PC-9 (cell line): ENCODE measurements at regions not wholly inside any gene's neighbourhood (a gene's known extent, or its start where the extent isn't known, plus 50 kb on each side); places are given as distances from the start of the nearest gene placed in this dataset.

Source experiments
- EZH2 ChIP-seq: fragments of 200-600 bp; sonication (generic); IDR thresholded peaks from 2 replicates; pipeline ENCODE4 v1.8.0; 2017; ENCODE audit warnings: antibody characterized with exemption, low read depth
- TF ChIP-seq, protein P1 (sequence below): fragments of 200-600 bp; sonication (generic); conservative IDR thresholded peaks from 2 replicates; pipeline ENCODE4 v1.6.1; 2017; ENCODE audit warnings: mixed run types, antibody characterized with exemption, mild to moderate bottlenecking, moderate library complexity

GRCh38 chr7:106597014-106597413, 63.9 kb downstream of the CCDC71L start:
- TF ChIP-seq, protein P1, sequence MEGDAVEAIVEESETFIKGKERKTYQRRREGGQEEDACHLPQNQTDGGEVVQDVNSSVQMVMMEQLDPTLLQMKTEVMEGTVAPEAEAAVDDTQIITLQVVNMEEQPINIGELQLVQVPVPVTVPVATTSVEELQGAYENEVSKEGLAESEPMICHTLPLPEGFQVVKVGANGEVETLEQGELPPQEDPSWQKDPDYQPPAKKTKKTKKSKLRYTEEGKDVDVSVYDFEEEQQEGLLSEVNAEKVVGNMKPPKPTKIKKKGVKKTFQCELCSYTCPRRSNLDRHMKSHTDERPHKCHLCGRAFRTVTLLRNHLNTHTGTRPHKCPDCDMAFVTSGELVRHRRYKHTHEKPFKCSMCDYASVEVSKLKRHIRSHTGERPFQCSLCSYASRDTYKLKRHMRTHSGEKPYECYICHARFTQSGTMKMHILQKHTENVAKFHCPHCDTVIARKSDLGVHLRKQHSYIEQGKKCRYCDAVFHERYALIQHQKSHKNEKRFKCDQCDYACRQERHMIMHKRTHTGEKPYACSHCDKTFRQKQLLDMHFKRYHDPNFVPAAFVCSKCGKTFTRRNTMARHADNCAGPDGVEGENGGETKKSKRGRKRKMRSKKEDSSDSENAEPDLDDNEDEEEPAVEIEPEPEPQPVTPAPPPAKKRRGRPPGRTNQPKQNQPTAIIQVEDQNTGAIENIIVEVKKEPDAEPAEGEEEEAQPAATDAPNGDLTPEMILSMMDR: no peak
- no peak for TF ChIP-seq EZH2
